ENCODE measurements at regions not wholly inside any gene's neighbourhood (a gene's known extent, or its start where the extent isn't known, plus 50 kb on each side); places are given as distances from the start of the nearest gene placed in this dataset.
A peak's percentile ranks its signal among the peaks of the same experiment; 100 is the strongest.

- DNase-seq (ENCODE audit: low read depth): no peak
- TF ChIP-seq, protein P1, sequence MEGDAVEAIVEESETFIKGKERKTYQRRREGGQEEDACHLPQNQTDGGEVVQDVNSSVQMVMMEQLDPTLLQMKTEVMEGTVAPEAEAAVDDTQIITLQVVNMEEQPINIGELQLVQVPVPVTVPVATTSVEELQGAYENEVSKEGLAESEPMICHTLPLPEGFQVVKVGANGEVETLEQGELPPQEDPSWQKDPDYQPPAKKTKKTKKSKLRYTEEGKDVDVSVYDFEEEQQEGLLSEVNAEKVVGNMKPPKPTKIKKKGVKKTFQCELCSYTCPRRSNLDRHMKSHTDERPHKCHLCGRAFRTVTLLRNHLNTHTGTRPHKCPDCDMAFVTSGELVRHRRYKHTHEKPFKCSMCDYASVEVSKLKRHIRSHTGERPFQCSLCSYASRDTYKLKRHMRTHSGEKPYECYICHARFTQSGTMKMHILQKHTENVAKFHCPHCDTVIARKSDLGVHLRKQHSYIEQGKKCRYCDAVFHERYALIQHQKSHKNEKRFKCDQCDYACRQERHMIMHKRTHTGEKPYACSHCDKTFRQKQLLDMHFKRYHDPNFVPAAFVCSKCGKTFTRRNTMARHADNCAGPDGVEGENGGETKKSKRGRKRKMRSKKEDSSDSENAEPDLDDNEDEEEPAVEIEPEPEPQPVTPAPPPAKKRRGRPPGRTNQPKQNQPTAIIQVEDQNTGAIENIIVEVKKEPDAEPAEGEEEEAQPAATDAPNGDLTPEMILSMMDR (conservative IDR thresholded peaks at IDR 0.05; ENCODE audit: low read length): no peak
Observed at GRCh38 chr6:166834049-166834448, 122.3 kb downstream of the RNASET2 start.

GRCh38 chr6:166830891-166831363 lies 125.4 kb downstream of the RNASET2 start:
- TF ChIP-seq, protein P1 (conservative IDR thresholded peaks at IDR 0.05; ENCODE audit: low read length): no peak

More at GRCh38 chr6:166834049-166834448, 122.3 kb downstream of the RNASET2 start:
- H3K4me3 ChIP-seq (ENCODE audit: low read length): no peak overlapping the region

DNA sequence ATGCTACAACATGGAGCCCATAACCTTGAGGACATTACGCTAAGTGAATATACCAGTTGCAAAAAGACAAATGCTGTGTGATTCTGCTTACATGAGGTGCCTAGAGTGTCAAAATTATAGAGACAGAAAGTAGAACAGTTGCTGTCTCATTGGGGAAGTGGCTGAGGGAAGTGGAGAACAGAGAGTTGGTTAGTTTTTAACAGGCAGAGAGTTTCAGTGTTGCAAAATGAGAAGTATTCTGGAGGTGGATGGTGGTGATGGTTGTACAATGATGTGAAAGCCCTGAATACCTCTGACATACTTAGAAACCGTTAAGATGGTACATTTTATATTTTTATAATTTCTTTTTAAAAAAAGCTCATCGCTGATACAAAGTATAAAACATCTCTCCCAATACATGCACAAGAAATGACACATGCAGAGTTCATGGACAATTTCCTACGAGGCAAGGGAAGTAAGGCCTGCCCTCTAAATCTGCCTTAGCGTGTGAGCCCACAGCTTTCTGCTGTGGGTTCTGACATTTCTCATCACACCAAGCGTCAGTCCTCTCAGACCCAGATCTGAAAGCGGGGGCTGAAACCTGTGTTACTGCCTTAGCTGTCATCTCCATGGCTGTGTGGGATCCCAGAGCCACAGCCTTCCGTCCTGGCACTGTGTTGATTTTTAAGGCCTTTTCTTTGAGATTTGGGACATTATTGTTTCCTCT lies 126.0 kb downstream of the RNASET2 start:
- no peak overlapping the region for H3K4me3 ChIP-seq (ENCODE audit: low read length)
- DNase-seq (ENCODE audit: low read depth): no peak
- TF ChIP-seq, protein P1 (conservative IDR thresholded peaks at IDR 0.05; ENCODE audit: low read length): no peak

More at GRCh38 chr6:166830891-166831363, 125.4 kb downstream of the RNASET2 start:
- H3K4me3 ChIP-seq (ENCODE audit: low read length): no peak overlapping the region
- no peak for DNase-seq (ENCODE audit: low read depth)

DNA sequence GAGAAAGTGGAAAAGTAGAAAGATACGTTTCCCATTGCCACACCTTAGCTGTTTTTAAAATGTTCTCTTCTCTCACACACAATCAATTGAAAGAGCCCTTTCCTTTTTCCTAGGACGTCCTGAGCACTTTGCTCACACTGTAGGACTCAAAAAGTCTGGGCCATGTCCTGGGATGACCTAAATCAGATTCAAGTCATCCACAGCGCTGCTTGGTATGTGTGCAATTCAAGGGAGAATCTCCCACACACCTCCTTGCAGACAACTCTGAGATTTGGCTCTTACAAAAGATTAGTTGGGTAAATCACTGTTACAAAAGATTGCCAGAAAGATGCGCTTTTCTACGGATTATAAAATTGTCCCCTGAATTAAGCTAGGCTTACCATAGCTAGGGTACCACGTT lies 130.1 kb downstream of the RNASET2 start:
- TF ChIP-seq, protein P1 (conservative IDR thresholded peaks at IDR 0.05; ENCODE audit: low read length): no peak
- H3K4me3 ChIP-seq (ENCODE audit: low read length): no peak overlapping the region
- DNase-seq (ENCODE audit: low read depth): peak; percentile 3

DNA sequence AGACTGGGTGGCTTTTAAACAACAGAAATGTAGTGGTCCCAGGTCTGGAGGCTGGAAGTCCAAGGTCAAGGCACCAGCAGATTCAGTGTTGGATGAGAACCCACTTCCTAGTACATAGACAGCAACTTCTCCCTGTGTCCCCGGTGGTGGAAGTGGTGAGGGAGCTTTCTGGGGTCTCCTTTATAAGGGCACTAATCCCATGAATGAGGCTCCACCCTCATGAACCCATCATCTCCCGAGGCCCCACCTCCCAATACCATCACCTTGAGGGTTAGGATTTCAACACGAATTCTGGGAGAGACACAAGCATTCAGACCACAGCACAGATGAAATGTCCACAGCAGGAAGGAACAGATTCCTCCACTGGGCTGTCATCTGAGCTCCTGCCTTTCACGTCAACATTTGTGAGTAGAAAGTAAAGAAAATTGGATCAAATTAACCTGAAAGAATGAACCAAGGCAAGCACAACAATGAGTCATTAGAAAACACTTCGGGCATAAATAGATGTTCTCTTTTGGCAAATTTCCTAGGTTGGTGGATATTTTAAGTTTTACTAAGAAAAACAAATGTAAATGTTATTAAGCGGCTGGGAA lies 130.7 kb downstream of the RNASET2 start:
- TF ChIP-seq, protein P1 (conservative IDR thresholded peaks at IDR 0.05; ENCODE audit: low read length): no peak
- DNase-seq (ENCODE audit: low read depth): peak; percentile 9
- no peak overlapping the region for H3K4me3 ChIP-seq (ENCODE audit: low read length)

- no peak for DNase-seq (ENCODE audit: low read depth)
- TF ChIP-seq, protein P1 (conservative IDR thresholded peaks at IDR 0.05; ENCODE audit: low read length): no peak
- no peak overlapping the region for H3K4me3 ChIP-seq (ENCODE audit: low read length)
Observed at GRCh38 chr6:166824880-166825250, 131.5 kb downstream of the RNASET2 start.
